Subcutaneous abdominal adipose tissue (tissue), 5 donors: ENCODE measurements at regions not wholly inside any gene's neighbourhood (a gene's known extent, or its start where the extent isn't known, plus 50 kb on each side); places are given as distances from the start of the nearest gene placed in this dataset.
"Not testable (repeated sequence)": the region's sequence is repeated elsewhere in the genome, so short reads cannot be mapped to it uniquely, and the experiment has no call there.

Source experiments
- H3K27ac ChIP-seq: one replicate; pipeline ENCODE4 v1.7.0; 2013; ENCODE audit warnings: low read depth, mild to moderate bottlenecking, inconsistent platforms, low read length, moderate library complexity
- H3K27me3 ChIP-seq, 5 donors: one replicate each; pipeline ENCODE4 v1.7.0; 2013; ENCODE audit warnings: low read length in 5 of 5, inconsistent platforms in 1 of 5; ENCODE audit not compliant: control insufficient read depth in 5 of 5, insufficient read depth in 4 of 5
- H3K36me3 ChIP-seq, 5 donors: one replicate each; pipeline ENCODE4 v1.7.0; 2013; ENCODE audit warnings: low read length in 5 of 5; ENCODE audit not compliant: control insufficient read depth in 5 of 5, insufficient read depth in 5 of 5
- H3K4me1 ChIP-seq, 5 donors: one replicate each; pipeline ENCODE4 v1.7.0; 2013; ENCODE audit warnings: low read length in 5 of 5, mild to moderate bottlenecking in 3 of 5, moderate library complexity in 1 of 5; ENCODE audit not compliant: control insufficient read depth in 5 of 5, insufficient read depth in 5 of 5
- H3K4me3 ChIP-seq, 5 donors: one replicate each; pipeline ENCODE4 v1.7.0; 2013; ENCODE audit warnings: low read length in 5 of 5, low read depth in 1 of 5
- H3K9ac ChIP-seq, 5 donors: one replicate each; pipeline ENCODE4 v1.7.0; 2013; ENCODE audit warnings: low read length in 5 of 5, mild to moderate bottlenecking in 4 of 5, moderate library complexity in 3 of 5
- H3K9me3 ChIP-seq, 5 donors: one replicate each; pipeline ENCODE4 v1.7.0; 2013; ENCODE audit warnings: low read length in 5 of 5; ENCODE audit not compliant: control insufficient read depth in 5 of 5
- donor health status: healthy.
- donor health status: healthy.
- donor health status: healthy.
- donor health status: healthy.
- donor health status: healthy.

DNA sequence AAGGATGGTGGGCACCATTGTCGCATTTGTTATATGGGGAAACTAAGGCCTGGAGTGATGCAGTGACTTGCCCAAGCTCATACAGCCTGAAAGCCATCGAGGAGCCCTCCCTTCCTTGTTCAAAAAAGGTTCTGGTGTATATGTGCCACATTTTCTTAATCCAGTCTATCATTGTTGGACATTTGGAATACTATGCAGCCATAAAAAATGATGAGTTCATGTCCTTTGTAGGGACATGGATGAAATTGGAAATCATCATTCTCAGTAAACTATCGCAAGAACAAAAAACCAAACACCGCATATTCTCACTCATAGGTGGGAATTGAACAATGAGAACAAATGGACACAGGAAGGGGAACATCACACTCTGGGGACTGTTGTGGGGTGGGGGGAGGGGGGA lies 191.4 kb downstream of the MN1 start:
- H3K9ac ChIP-seq, H3K4me3 ChIP-seq, H3K27ac ChIP-seq, H3K36me3 ChIP-seq, H3K9me3 ChIP-seq: not testable (repeated sequence)
- Histone ChIP-seq H3K4me1 (peaks cover 0 to 14% (median 6%) of the 10 kb centered on the region in 5 donors), H3K27me3 (peaks cover 0 to 20% (median 12%) of the 10 kb centered on the region in 5 donors)

- Histone ChIP-seq H3K27ac (no peak overlapping the region), H3K27me3 (peaks cover 0 to 22% (median 14%) of the 10 kb centered on the region in 5 donors), H3K36me3 (no peaks in the 10 kb centered on the region), H3K4me1 (peaks cover 0 to 14% (median 11%) of the 10 kb centered on the region in 5 donors), H3K4me3 (no peak overlapping the region), H3K9me3 (no peaks in the 10 kb centered on the region), H3K9ac (no peak overlapping the region)
These were observed 190.4 kb downstream of the MN1 start for GRCh38 chr22:27610863-27611786.

- peaks cover 0 to 22% (median 14%) of the 10 kb centered on the region in 5 donors for H3K27me3 ChIP-seq
- H3K9me3 ChIP-seq, result no peaks in the 10 kb centered on the region
- H3K4me3 ChIP-seq, result no peak overlapping the region
- H3K9ac ChIP-seq, result no peak overlapping the region
- no peak overlapping the region for H3K27ac ChIP-seq
- H3K36me3 ChIP-seq, result no peaks in the 10 kb centered on the region
- peaks cover 0 to 14% (median 11%) of the 10 kb centered on the region in 5 donors for H3K4me1 ChIP-seq
These were observed 189.4 kb downstream of the MN1 start for GRCh38 chr22:27612115-27612514.

GRCh38 chr22:27613099-27614005 lies 188.2 kb downstream of the MN1 start:
- no peak overlapping the region for H3K4me3 ChIP-seq
- no peak overlapping the region for H3K27ac ChIP-seq
- peaks cover 0 to 22% (median 14%) of the 10 kb centered on the region in 5 donors for H3K27me3 ChIP-seq
- no peaks in the 10 kb centered on the region for H3K36me3 ChIP-seq
- H3K4me1 ChIP-seq, result peaks cover 0 to 14% (median 11%) of the 10 kb centered on the region in 5 donors
- H3K9me3 ChIP-seq, result no peaks in the 10 kb centered on the region
- no peak overlapping the region for H3K9ac ChIP-seq

GRCh38 chr22:27614006-27614649 lies 187.4 kb downstream of the MN1 start:
- no peaks in the 10 kb centered on the region for H3K36me3 ChIP-seq
- H3K9ac ChIP-seq, result no peak overlapping the region
- peak overlapping the region in 1 of 5 donors; percentile 34 for H3K4me3 ChIP-seq
- H3K27ac ChIP-seq, result no peak overlapping the region
- peaks cover 0 to 2% (median 0%) of the 10 kb centered on the region in 5 donors for H3K9me3 ChIP-seq
- H3K27me3 ChIP-seq, result peaks cover 0 to 22% (median 14%) of the 10 kb centered on the region in 5 donors
- H3K4me1 ChIP-seq, result peaks cover 0 to 14% (median 11%) of the 10 kb centered on the region in 5 donors

- Histone ChIP-seq H3K9me3 (peaks cover 0 to 7% (median 3%) of the 10 kb centered on the region in 5 donors), H3K9ac (no peak overlapping the region), H3K4me3 (no peak overlapping the region), H3K4me1 (peaks cover 0 to 14% (median 11%) of the 10 kb centered on the region in 5 donors), H3K27ac (no peak overlapping the region), H3K27me3 (peaks cover 0 to 22% (median 15%) of the 10 kb centered on the region in 5 donors), H3K36me3 (no peaks in the 10 kb centered on the region)
These were observed 186.9 kb downstream of the MN1 start for GRCh38 chr22:27614650-27615007.

DNA sequence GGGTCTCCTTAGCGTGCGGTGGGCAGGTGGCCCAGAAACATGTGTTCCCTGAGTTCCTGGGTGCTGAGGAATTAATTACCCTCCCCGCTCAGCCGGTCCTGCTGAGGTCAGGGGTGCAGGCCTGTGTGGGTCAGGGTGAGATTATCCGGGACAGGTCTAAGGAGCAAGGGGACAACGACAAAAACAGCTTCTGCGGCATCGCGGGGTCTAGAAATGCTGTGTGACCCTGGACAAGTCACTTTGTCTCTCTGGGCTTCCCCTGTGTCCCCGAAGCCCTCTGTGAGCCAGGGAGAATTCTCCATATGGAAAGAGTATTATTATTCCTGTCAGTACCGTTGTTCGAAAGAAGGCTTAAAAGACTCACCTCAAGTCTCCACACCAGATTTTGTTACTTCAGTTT lies 186.1 kb downstream of the MN1 start:
- Histone ChIP-seq H3K27me3 (peaks cover 0 to 22% (median 16%) of the 10 kb centered on the region in 5 donors), H3K36me3 (no peaks in the 10 kb centered on the region), H3K27ac (no peak overlapping the region), H3K4me1 (peaks cover 0 to 14% (median 11%) of the 10 kb centered on the region in 5 donors), H3K4me3 (no peak overlapping the region), H3K9ac (no peak overlapping the region), H3K9me3 (peaks cover 0 to 11% (median 6%) of the 10 kb centered on the region in 5 donors)

GRCh38 chr22:27616033-27616432 lies 185.5 kb downstream of the MN1 start:
- Histone ChIP-seq H3K27me3 (peaks cover 0 to 22% (median 16%) of the 10 kb centered on the region in 5 donors), H3K9ac (no peak overlapping the region), H3K4me3 (no peak overlapping the region)

GRCh38 chr22:27617214-27617881 lies 184.2 kb downstream of the MN1 start:
- no peaks in the 10 kb centered on the region for H3K36me3 ChIP-seq
- H3K27me3 ChIP-seq, result peaks cover 0 to 22% (median 13%) of the 10 kb centered on the region in 5 donors
- H3K27ac ChIP-seq, result no peak overlapping the region
- H3K4me1 ChIP-seq, result peaks cover 0 to 14% (median 11%) of the 10 kb centered on the region in 5 donors
- H3K9me3 ChIP-seq, result peaks cover 0 to 11% (median 6%) of the 10 kb centered on the region in 5 donors
- H3K4me3 ChIP-seq, result no peak overlapping the region
- no peak overlapping the region for H3K9ac ChIP-seq

More at GRCh38 chr22:27616033-27616432, 185.5 kb downstream of the MN1 start:
- Histone ChIP-seq H3K4me1 (peaks cover 0 to 14% (median 11%) of the 10 kb centered on the region in 5 donors), H3K27ac (no peak overlapping the region), H3K9me3 (peaks cover 0 to 11% (median 6%) of the 10 kb centered on the region in 5 donors), H3K36me3 (no peaks in the 10 kb centered on the region)
